NCI-H226 (cell line): ENCODE measurements at regions not wholly inside any gene's neighbourhood (a gene's known extent, or its start where the extent isn't known, plus 50 kb on each side); places are given as distances from the start of the nearest gene placed in this dataset.
"Not testable (repeated sequence)": the region's sequence is repeated elsewhere in the genome, so short reads cannot be mapped to it uniquely, and the experiment has no call there.

ENCODE experiments used
- DNase-seq: peaks from one replicate; pipeline ENCODE4 v3.0.0-alpha.2; 2015

DNA sequence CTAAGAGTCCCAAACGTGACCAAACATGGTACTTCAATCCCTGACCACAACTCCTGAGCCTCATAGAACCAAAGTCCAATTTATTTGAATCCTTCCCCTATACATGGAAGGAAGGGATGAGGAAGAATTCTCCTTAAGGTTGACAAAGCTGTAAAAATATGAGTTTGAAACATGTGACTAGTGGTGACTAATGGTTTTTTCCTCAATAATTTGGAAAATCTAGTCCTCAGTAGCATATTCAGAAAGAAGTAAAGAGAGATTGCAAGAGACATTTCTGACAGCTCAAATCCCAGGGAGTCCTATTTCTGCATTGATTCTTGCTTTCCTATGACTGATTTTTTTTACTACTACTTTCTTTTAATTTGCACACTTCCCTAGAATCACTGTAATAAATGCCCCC, 443.7 kb downstream of the FRK start:
- DNase-seq: no peak

DNA sequence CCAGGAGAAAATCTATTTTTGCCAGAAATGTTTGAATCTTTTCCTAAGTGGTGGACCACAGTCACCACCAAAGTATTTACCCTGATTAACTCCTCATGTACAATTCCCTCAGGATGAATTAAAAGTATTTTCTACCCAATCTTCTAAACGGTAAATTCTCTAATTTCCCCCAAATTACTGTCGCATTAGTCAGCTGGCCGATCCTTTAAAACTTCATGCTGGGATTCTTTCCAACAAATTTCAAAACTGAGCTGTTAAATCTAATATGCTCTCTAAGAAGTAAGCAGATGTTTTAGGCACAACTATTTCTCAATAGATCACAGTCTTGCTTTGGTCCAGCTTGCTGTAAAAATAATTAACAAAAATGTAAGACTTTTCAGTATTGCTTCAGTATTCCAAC, 447.2 kb downstream of the FRK start:
- DNase-seq: peak; percentile 64

DNA sequence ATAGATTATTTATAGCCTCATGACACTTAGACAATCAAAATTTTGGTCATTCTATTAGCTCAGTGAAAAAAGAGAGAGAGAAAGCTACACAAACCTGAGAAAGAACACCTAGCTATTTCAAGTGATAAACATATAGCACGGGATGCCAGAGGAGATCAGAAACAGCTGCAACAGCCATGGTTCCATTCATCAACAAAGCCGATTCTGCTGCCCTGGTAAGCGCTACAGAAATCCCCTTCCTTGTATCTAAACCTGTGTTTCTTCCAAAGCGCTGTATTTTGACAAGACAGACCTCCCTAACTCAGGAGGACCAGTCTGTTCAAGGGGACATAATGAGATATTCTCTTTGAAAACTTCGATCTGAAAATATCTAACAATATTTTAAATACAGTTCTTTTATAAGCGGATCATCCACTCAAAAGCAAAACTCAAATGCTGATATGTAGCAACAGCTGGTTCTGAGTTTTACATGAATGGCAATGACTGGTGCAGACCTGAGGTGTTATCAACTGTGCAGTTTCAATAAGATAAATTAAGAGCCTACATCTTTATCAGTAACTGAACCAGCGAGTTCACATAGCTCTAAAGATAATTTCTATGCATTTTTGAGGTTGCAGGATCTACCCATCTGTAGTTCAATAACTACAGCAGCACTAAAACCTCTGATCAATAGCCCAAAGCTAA, 447.8 kb downstream of the FRK start:
- no peak for DNase-seq

DNA sequence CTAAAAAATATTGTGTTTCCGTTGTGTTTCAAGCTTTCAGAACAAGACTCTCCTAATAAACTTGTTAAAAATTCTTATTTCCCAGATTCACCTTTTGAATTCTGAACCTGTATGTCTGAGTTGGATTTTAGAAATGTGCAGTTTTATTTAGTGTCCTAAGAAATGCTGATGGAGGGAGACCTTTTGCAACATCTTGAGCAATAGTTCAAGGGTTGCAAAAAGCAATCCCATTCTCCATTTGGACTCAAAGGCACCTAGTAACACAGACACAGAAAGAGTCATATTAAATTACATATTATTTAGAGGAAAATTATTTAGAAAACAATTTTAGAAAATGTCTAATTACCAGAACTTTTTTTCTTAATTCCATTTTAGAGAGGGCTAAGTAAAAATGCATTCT, 448.5 kb downstream of the FRK start:
- DNase-seq: no peak

DNA sequence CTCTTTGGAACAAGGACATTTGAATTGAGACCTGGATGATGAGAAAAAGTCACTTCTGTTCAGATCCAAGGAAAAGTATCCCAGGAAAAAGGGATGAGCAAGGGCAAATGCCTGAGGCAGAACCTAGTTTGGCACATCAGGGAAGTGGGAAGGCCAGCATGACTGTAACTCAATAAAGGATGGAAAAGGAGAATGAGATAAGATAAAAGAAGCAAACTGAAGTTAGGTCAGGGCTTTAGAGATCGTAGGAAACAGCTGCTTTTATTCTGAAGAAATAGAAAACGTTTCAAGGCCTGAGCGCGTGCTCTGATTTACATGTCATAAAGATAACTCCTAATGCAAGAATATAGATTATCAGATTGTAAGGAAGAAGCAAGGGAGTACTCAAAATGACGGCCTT, 450.0 kb downstream of the FRK start:
- DNase-seq: peak; percentile 52

DNA sequence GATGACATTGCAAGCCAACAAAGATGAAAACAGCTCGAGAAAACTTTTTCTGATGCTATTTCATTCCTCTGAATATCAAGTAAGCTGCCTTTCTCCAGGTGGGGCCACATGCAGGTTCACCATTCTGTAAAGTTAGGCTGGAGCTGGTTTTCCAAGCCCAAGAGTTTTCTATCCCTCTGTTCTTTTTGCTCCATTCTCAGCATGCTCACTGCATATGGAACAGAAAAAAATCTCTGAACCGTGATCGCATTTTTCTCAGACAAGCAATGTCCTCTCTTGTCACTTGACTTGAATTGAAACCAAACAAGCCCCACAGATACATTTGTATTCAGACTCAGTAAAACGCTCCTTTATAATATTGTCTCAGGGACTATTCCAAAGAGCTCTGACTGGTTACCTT, 451.6 kb downstream of the FRK start:
- DNase-seq: no peak

DNA sequence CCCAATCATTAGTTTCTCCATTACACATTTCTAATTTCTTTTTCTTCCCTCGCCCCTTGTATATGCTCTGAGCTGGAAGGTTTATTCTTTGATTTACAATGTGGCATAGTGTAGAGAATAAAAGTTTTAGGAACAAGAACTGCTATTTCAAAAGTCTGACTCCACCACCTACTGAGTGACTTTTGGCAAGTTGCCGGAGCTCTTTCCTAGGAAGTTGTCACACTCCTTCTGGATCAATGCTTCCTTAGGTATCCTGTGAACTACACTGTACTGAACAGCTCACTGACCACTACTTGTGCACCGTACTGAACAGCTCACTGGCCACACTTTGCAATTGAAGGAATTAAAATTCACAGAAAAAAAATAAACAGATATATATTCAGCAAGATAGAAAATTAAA, 458.2 kb downstream of the FRK start:
- no peak for DNase-seq

DNA sequence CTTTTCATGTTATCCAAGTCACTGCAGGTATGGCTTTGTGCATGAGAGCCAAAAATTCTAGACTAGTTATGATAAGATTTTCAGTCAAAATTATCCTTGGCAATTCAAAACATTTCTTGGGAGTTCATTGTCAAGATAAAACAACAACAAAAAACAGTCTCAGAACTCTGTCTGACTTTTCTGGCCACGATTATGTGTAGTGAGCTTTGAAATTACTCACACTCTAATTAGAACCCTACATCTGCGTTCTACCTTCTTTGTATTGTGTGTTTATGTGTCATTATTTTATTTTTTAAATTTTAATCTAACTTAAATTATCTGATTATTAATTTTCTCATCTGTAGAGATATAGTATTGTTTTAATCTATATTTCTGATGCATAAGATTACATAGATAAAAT, 459.2 kb downstream of the FRK start:
- no peak for DNase-seq

DNA sequence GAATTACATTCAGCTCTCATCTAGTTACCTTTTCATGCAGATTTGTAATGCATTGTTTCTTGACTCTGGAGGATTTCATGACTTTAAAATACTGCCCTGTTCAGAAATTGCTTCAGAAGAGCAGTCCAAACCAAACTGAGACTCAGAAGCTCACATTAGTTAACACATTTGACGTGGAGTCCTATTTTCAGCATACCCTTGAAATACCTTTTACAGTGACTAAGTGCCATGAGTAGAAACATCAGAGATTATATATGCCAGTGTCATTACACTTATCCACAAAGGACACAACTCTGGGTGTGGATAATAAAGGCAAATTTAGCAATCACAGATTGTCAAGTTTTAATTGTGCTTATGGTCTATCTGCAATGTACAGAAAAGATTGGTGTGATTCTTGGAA, 459.6 kb downstream of the FRK start:
- no peak for DNase-seq

DNA sequence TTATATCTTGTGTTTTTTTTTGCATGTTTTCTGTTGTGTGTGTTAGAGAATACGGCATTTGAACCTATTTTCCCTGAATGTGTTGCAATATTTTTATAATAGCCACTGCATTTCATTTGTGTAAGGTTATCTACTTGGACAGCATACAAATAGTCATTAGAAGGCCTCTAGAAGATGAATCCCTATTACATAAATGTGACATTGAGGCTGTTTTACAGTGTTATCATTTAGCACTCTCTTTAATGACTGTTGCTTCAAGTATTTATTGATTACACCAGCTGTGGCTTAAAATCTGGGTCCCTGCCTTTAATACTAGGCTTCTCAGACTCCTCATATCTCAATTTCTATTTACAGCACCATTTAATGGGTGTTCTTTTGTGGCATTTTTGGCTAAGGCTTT, 465.8 kb downstream of the FRK start:
- DNase-seq: no peak

DNA sequence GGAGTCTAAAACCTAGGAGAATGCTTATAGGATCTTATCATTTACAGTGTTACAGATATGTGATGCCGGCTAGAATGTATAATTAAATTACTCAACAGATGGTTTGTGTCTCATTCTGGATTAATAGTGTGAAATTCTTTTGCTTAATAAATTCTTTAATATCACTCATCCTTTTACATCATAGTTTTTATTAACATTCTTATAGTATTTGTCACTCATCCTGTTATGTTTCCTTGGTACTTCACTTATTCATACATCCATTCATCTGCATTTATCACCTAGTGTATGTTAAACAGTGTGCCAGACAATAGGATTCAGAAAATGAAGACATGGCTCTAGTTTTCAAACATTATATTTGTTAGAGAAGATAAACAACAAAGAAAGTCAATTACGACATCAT, 468.7 kb downstream of the FRK start:
- DNase-seq: peak; percentile 41

DNA sequence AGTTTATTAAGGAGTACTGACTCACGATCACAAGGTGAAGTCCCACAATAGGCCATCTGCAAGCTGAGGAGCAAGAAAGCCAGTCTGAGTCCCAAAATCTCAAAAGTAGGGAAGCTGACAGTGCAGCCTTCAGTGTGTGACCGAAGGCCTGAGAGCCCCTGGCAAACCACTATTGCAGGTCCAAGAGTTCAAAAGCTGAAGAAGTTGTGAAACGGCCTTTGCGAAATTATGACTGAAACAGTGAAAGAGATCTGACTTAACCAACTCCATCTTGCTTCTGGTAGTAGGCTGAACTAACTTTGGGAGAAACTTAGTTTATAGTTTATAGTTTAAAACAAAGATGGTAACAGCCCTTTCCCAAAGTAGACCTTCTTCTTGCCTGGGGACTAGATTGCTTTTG, 471.6 kb downstream of the FRK start:
- not testable (repeated sequence) for DNase-seq

DNA sequence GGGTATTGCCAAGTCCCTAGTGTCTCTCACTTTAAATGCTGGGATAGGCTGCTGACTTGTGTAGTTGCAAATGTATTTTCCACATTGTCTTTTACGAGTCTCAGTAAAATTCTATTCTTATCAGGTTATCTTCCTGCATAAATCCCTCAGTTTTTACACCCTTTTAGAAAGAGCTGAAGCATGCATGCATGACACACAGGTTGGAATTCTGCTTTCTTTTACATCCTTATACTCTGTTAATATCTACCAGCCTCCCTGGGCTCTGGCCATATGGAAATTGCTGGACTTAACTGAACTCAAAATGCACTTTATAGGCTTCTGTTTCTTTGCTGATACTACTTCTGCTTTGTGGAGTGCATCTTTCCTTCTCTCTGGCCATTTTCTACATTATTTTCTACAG, 477.4 kb downstream of the FRK start:
- DNase-seq: peak; percentile 22

DNA sequence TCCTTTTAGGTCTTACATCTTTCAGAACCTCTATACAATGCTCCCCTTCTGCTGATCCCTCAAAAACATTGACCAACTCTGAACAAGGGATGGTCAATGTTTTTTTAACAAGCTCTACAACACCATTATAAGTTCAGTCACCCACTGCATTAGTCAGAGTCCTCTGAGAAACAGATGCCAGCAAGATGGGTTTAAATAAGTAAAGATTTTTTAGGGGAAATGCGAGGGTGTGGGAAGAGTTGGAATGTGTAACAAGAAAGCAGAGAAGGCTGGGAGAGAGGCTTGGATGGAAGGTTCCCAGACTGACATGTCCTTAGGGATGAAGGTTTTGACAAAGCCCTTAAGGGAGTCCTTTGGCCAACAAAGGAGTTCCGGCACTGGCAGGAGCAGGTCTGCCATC, 478.3 kb downstream of the FRK start:
- no peak for DNase-seq

DNA sequence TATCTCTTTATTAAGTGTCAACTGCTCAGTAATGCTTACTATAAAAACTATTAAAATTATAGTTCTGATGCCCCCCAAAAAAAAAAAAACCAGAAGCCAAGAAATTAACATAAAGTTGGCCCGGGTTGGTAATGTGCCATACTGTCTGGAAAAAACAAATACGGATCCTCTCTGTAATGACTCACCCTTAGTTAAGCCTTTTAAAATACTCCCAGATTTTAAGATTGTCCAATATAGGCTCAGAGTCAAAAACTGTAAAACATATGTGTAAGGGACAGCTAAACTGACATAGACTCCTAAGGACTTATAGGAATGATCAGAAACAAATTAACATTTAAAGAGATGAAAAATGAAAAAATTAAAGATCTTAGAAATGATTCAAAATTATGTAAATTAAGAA, 481.1 kb downstream of the FRK start:
- not testable (repeated sequence) for DNase-seq

DNA sequence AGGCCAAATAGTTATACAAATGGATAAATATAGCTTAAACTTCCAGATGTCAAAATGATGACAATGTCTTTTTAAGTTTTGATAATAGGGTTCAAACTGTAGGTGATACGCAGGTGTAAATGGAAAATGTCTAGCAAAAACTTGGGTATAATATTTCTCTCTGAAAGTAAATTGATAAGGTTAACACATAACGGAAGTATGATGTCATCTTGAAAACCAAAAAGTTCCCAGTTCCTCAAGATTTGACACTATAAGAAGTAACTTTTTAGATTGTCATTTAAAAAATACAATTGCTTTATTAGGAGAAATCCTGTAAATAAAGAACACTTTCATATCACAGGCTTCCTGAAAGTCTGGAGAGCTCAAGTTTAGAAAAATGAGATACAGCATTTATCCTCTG, 483.4 kb downstream of the FRK start:
- DNase-seq: no peak

DNA sequence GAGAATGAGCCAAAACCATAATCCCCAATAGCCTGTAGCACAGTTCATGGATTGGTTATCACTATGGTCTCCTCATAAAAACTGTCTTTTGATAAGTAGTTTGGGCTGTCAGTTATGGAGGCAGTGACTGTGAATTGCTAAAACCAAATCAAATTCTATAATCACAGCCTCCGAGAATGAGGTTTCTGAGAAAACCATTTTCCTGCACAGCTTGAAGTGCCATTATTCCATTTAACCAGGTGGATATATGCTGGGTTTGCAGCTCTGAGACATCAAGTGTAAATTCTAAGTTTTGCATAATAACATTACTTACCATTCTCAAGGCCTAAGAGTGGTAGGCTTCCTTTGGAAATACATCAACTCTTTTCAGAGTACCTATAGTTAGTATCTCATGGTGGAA, 485.4 kb downstream of the FRK start:
- no peak for DNase-seq

DNA sequence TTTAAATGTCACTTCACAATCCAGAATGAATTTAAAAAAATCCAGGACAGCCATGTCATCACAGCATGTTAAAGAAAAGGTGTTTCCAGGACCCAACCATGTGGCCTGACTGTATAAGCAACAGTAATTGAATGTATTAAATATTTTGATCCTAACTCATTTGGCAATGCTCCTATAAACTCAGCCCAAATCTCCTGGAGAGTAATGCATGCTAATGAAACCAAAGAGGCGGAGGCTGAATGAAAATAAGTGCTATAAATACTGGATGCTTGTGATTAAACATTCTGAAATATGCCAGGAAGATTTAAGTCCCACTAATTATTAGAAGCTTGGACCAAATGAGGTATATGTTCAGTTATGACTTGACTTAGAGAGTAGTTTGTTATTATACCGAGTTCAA, 486.8 kb downstream of the FRK start:
- DNase-seq: no peak

DNA sequence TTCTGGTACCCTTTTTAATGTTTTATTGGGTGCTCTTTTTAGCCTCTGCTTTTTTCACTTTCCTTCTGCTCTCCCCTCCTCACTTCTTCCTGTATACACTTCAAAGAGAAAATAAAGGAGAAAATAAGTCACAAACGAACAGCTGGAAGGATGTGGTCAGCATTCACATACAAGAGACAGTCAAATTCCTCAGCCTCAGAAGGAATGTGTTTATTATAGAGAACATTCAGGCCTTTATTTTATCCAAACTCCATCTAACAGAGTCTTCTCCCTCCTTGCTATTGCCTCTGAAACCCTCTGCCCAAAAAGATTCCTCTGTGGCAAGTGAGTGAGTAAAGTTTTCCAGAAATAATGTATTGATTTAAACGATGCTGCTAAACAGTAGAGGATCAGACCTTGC, 490.4 kb downstream of the FRK start:
- no peak for DNase-seq

DNA sequence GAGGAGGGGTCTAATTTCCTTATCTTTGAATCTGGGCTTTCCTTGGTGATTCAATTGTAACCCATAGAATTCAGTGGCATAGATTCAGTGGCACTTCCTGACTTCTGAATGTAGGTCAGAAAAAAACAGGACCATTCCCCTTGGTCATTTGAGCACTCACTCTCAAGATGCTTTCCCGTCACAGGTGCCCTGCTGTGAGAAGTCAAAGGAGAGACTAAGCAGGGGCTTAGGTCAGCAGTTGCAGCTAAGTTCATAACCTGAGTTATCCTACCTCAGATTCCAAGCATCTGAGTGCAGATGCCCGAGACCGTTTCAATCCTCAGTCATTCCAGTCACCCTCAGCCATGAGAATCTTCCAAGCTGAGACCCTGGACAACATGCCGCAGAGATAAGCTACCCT, 506.6 kb downstream of the FRK start:
- DNase-seq: no peak

DNA sequence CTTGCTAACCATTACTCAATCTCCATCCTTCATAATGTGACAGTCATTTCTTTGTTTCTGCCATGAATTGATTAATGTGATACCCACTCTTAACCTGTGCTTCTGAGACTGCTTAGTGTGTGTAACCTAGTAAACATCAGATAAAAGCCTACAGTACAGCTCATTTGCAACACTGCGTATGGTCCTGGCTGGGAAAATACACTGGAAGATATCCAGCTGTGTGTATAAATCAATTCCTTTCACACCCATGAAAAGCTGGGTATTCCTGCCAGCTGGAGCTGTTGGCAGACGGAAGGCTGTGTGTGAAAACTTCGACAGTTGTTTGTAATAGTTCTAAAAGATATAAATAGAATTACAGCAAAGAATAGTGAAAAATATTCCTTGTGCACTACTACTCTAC, 509.2 kb downstream of the FRK start:
- no peak for DNase-seq

DNA sequence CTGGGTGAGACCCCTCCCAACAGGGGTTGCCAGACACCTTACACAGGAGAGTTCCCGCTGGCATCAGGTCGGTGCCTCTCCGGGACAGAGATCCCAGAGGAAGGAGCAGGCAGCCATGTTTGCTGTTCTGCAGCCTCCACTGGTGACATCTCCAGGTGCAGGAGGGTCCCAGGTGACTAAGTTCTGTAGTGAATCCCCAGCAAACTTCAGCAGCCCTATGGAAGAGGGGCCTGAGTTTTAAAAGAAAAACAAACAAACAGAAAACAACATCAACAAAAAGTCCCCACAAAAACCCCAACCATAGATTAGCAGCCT, 515.1 kb downstream of the FRK start:
- no peak for DNase-seq

DNA sequence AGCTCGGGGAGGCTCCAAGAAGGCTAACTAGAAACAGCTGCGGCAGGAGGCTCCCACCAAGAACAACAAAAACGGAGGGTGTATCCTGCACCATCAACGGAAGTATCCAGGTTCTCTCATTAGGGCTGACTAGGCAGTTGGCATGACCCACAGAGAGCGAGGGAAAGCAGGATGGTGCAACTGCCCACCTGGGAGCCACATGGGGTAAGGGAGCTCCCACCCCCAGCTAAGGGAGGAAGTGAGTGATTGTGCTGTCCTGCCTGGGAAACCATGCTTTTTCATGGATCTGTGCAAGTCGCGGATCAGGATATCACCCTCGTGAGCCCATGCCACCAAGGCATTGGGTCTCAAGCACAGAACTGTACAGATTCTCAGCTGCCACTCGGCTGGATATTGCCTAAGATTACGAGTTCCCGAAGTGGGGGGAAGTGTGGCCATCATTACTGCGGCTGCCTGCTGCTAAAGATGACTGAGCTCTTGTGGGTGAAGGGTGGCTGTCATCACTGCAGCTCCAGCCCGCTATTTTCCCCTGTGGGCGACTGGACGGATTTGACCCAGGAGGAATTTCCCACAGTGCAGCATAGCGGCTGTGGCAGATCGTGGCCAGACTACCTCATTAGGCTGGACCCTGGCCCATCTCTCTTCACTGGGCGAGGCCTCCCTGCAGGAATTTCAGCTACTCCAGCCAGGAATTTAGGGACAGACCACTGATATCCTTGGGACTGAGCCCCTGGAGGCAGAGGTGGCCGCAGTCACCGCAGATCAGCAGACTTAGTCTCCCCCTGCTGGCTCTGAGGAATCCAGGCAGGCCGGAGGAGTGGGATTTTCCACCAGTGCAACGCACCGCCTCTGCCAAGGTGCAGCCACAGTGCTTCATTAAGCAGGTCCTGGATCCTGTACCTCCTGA, 515.7 kb downstream of the FRK start:
- DNase-seq: peak; percentile 3

DNA sequence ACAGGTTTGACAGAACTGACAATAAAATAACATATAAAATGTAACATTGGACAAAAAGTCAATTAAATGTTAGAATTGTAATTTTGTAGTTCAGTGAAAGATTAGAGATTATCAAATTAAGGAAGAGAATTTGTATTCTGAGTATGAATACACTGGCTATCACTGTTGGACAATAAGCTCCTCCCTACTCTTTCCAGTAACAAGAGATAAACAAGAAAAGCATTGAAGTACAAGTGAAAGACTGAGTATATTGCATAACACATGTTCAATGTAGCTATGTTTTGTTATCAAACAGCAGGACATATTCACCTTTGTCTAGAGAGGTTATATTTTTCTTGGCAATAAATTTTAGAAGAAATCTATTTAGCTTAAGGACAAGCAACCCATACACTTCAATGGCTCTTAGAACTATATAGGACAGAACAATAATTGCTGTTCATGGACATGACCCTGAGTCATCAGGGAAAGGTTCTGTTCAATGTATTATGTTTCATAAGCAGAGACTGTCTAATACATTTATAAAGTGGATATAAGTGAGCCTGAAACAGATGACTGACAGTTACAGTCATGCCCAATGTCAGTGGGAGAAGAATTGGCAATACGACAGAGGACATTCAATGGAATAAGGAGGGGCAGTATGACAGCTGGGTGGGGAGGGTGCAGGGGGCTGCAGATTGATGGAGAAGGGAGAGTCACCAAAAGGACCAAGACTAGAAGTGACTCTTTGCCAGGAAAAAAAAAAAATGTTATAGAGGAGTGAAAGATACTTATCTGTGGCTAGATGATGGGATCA, 520.4 kb downstream of the FRK start:
- no peak for DNase-seq
